HG02981 (cell line): ENCODE measurements at regions not wholly inside any gene's neighbourhood (a gene's known extent, or its start where the extent isn't known, plus 50 kb on each side); places are given as distances from the start of the nearest gene placed in this dataset.
"Not testable (repeated sequence)": the region's sequence is repeated elsewhere in the genome, so short reads cannot be mapped to it uniquely, and the experiment has no call there.

ENCODE experiments used
- ATAC-seq: cut with Tn5 transposase; IDR thresholded peaks from one replicate; pipeline ENCODE4 v1.9.1; 2021; ENCODE audit warnings: mild to moderate bottlenecking, moderate library complexity; ENCODE audit not compliant: unreplicated experiment

GRCh38 chr2:53543083-53543482 is 224.5 kb upstream of the CHAC2 start:
- no peak for ATAC-seq

- no peak for ATAC-seq
Measured at GRCh38 chr2:53536583-53537361, 230.8 kb upstream of the CHAC2 start.

GRCh38 chr2:53535234-53535840 is 232.3 kb upstream of the CHAC2 start:
- ATAC-seq, result no peak

GRCh38 chr2:53530126-53530525 is 237.5 kb upstream of the CHAC2 start:
- no peak for ATAC-seq

- ATAC-seq, result no peak
Measured at GRCh38 chr2:53527056-53527455, 240.5 kb upstream of the CHAC2 start.

GRCh38 chr2:53519918-53520841 is 247.4 kb upstream of the CHAC2 start:
- ATAC-seq, result no peak

GRCh38 chr2:53517406-53517805 is 250.2 kb upstream of the CHAC2 start:
- ATAC-seq, result no peak

- ATAC-seq, result no peak
Measured at GRCh38 chr2:53516650-53517049, 251.0 kb upstream of the CHAC2 start.

- ATAC-seq, result no peak
Measured at GRCh38 chr2:53515435-53516332, 251.9 kb upstream of the CHAC2 start.

- ATAC-seq, result no peak
Measured at GRCh38 chr2:53513167-53513666, 254.4 kb upstream of the CHAC2 start.

- ATAC-seq, result no peak
Measured at GRCh38 chr2:53512071-53512826, 255.4 kb upstream of the CHAC2 start.

GRCh38 chr2:53511549-53511948 is 256.1 kb upstream of the CHAC2 start:
- no peak for ATAC-seq

GRCh38 chr2:53510401-53510800 is 257.2 kb upstream of the CHAC2 start:
- ATAC-seq, result no peak

- ATAC-seq, result no peak
Measured at GRCh38 chr2:53509831-53510388, 257.7 kb upstream of the CHAC2 start.

- ATAC-seq, result no peak
Measured at GRCh38 chr2:53508667-53509066, 258.9 kb upstream of the CHAC2 start.

GRCh38 chr2:53507070-53507469 is 260.5 kb upstream of the CHAC2 start:
- ATAC-seq, result not testable (repeated sequence)

GRCh38 chr2:53505826-53506225 is 261.8 kb upstream of the CHAC2 start:
- no peak for ATAC-seq

GRCh38 chr2:53504507-53504906 is 263.1 kb upstream of the CHAC2 start:
- no peak for ATAC-seq

- ATAC-seq, result no peak
Measured at GRCh38 chr2:53500181-53500580, 267.4 kb upstream of the CHAC2 start.
